ENCODE measurements at regions not wholly inside any gene's neighbourhood (a gene's known extent, or its start where the extent isn't known, plus 50 kb on each side); places are given as distances from the start of the nearest gene placed in this dataset.

DNA sequence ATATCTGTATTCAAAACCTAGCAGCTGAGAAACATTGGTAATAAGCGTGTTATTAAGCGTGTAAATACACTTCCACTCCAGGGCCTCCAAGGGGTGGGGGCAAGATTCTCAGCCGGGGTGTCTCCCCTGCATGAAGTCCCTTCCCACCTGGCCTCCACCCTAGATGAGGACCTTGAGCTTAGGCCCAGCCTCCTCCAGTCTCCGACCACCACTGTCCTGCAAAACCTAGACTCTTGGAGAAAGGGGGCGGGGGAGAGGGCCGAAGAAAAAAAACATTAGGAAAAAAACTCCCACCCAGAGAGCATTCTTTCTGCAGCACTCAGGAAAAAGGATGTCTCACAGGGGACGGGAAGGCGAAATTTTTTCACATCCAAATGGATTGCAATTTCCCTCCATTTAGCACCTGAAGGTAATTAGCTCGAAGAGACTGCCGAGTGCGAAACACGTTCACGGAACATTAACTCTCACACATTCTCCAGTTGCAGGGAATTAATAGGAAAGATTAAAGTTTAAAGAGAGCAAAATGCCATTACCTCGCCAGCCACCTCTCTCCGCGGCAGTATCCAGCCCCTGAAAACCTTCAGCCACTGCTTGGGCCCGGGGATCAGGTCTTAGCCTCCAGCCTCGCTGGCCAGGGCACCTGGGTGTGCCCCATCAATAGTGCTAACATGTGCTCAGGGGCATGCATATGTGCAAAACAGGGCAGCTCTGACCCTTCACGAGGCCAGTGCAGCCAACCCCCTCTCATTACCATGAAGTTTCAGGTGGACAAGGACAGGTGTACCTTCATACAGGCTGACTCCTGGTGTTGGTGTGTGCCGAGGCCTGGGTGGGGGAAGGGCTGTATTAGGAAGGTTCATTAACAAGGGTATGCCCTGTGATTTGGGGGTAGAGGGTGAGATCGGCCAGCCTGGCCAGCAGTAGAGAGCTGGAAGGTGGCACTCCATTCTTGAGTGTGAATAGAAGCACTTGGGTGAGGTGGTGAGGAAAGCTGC is 77.2 kb downstream of the HIF1AN start:
- no peak for DNase-seq (ENCODE audit: low read depth in 2 of 2)

- no peak for DNase-seq (ENCODE audit: low read depth in 2 of 2)
These were observed 78.1 kb downstream of the HIF1AN start for GRCh38 chr10:100613846-100614245.

GRCh38 chr10:100614429-100615095 is 78.8 kb downstream of the HIF1AN start:
- DNase-seq (ENCODE audit: low read depth in 2 of 2), result no peak

DNA sequence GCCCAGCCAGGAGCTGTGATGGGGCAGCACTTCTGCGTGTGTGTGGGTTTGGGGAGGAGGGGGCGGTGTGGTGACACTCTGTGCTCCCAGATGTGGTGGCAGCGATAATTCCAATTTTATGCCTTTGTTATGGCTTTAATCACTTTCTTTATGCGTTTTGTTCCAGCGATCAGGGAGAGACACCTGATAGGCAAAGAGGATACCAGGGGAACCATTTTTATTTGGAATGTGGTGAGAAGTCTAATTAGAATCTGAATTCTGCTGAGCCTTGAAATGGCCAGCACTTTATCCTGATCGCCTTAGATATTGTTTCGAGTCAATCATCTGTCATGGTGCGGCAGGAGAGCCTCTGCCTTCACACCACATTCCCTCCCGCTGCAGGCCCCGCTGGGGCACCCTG is 79.5 kb downstream of the HIF1AN start:
- DNase-seq (ENCODE audit: low read depth in 2 of 2), result no peak

- DNase-seq (ENCODE audit: low read depth in 2 of 2), result no peak
These were observed 80.2 kb downstream of the HIF1AN start for GRCh38 chr10:100615908-100616307.

DNA sequence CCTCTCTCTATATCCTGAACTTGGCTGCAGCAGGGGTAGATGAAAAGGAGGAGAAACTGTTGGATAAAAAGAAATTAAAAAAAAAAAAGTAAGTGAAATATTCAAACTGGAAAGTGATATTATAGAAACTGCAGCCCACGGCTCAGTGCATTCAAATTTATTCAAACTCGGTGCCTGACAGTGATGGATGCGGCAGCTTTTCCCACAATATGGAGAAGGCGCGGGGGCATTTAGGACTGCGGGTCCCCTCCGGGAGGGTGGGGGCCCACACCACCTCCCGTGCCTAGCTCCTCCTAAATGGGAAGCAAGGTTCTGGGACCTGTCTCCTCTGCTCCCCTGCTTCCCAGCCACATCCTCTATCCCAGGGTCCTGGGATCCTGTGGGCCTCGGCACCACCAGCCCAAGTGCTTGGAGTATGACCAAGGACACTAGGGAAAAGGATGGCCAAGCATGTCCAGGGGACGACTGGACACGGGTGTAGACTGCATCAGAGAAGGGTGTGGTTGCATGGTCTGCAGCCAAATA is 82.4 kb downstream of the HIF1AN start:
- DNase-seq (ENCODE audit: low read depth in 2 of 2), result no peak

GRCh38 chr10:100618632-100619255 is 83.0 kb downstream of the HIF1AN start:
- no peak for DNase-seq (ENCODE audit: low read depth in 2 of 2)

DNA sequence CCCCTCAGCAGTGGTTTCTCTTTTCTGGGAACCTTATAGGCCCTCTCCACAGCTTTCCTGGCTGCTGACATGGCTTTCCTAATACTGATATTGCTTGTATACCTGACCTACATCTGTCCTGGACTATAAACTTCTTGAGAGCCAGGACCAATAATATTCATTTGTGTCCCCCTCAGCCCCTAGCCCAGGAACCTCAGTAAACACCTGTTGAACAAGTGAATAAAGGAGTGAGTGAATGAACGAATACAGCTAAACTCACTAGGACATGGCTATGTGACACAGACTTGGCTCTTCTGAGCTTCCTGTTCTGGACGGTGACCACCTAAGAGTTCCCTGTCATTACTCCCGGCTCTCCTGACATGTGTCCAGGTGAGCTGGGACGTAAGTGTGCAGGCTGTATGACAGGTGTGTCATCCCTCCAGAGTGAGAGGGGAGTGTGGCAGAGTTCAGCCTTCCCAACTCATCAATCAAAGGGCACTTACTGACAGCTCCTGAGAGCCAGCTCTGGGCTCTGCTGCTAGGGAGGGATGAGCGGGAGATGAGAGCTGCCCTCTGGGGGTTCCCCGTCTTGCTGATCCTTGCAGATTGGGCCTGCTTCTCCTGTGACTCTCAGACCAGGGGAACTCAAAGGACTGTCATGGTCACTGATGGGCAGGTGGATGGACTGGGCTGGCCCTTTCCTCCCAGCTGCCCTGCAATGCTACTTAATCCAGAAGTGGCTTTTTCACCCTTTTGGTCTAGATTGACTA is 84.5 kb downstream of the HIF1AN start:
- no peak for DNase-seq (ENCODE audit: low read depth in 2 of 2)

GRCh38 chr10:100621360-100622205 is 85.8 kb downstream of the HIF1AN start:
- DNase-seq (ENCODE audit: low read depth in 2 of 2), result no peak

DNA sequence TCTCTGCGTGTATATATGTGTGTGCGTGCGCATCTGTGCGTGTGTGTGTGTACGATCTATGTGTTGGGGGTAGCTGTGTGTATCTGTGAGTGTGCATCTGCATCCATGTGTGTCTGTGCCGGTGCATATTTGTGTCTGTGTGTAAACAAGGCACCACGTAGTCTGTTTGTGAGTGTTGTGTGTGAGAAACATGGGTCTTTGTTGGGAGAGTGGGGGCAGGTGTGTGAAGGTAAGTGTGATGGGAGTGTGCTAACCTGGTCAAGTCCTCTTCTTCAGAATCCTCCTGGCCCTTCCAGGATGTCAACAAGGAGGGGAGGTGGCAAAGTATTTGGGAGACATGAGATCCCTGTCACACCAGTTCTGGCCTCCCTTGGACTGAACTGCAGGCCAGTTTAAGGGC is 87.2 kb downstream of the HIF1AN start:
- no peak for DNase-seq (ENCODE audit: low read depth in 2 of 2)

DNA sequence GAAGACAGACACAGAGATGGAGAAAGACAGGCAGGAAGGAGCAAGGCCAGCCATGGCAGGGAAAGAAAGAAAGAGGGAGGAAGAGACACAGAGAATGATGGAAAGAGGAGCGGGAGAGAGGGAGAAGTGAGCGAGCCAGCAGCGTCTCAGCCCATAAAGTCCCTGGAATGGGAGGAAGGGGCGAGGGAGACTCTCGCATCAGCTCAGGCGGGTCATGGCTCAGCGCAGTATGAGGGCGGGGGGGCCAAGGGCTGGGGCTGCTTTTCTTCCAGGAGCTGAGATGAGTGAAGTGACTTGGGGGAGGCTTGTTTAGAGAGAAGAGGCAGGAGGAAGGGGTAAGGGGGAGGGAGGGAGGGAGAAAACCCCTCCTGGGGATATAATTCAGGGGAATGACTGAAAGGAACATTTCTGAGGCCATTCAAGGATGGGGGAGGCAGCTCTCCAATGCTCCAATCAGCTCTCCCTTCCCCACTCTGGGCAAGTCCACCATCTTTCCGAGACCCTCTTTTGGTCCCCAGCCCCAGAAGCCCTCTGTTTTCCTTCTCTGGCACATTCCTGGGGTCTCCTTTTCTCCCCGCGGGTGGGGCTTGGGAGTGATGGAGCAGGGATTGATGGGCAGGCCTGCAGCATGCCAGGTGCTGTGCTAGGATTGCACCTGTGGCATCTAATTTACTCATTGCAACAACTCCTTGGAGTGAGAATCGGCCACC is 87.9 kb downstream of the HIF1AN start:
- DNase-seq (ENCODE audit: low read depth in 2 of 2), result no peak

GRCh38 chr10:100624298-100624697 is 88.6 kb downstream of the HIF1AN start:
- no peak for DNase-seq (ENCODE audit: low read depth in 2 of 2)

- no peak for DNase-seq (ENCODE audit: low read depth in 2 of 2)
These were observed 90.1 kb downstream of the HIF1AN start for GRCh38 chr10:100625816-100626215.

- no peak for DNase-seq (ENCODE audit: low read depth in 2 of 2)
These were observed 92.3 kb downstream of the HIF1AN start for GRCh38 chr10:100628061-100628460.

DNA sequence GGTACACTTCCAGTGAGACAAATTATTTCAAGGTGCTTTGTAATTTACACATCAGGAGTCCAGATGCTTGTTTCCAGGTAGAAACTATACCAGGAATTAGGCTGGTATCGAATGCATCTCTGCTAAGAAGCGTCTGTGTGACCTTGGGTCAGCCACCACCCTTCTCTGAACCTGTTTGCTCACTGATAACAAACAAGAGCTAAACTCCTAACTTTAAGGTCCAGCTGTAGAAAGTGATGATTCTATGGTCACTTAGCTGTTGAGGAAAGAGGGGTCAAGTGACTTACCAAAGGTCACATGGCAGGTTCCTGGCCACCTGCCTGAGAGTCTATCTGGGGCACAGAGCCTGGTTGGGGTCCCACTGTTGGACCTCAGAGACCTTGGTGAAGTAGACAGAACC is 95.4 kb downstream of the HIF1AN start:
- no peak for DNase-seq (ENCODE audit: low read depth in 2 of 2)

- DNase-seq (ENCODE audit: low read depth in 2 of 2), result no peak
These were observed 96.3 kb downstream of the HIF1AN start for GRCh38 chr10:100632027-100632426.

DNA sequence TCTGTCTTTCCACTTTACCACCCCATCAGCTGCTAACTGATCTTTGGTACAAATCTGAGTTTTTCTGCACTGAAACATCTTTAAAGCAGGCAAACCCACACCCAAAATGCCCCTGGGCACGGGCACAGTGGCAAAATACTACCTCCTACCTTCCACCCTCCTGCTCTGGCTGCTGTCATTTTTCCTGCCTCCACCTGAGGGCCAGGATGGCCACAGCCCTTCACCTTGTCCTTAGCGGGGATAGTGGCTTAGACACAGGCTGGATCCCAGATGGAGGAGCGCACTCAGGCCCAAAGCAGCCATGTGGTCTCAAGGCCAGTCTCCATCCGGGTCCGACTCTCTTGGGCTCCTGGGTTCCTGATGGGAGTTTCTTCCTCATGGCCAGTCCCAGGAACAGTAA is 98.3 kb downstream of the HIF1AN start:
- DNase-seq (ENCODE audit: low read depth in 2 of 2), result no peak

- no peak for DNase-seq (ENCODE audit: low read depth in 2 of 2)
These were observed 101.3 kb downstream of the HIF1AN start for GRCh38 chr10:100636848-100637553.

DNA sequence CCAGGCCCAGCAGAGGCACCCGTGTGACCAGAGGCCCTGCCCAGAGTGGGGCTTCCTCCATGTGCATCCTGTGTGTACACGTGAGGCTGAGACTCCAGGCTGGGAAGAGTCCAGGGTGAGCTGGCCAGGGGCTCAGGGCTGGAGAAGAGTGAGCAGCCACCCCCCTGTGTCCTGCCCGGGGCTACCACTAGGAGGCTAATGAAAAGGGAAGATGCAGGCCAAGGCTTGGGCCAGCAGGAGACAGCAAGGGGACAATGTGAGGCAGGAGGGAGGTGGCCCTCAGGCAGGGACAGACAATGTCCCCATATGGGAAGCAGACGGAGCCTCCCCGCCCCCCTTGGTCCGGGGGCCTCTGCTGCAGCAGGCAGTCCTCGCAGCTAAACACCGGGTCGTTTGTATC is 102.0 kb downstream of the HIF1AN start:
- no peak for DNase-seq (ENCODE audit: low read depth in 2 of 2)
